Skeletal muscle satellite cell (primary cell): ENCODE measurements at regions not wholly inside any gene's neighbourhood (a gene's known extent, or its start where the extent isn't known, plus 50 kb on each side); places are given as distances from the start of the nearest gene placed in this dataset.
A peak's percentile ranks its signal among the peaks of the same experiment; 100 is the strongest.

Experiments
- H3K27me3 ChIP-seq: 2 replicates; pipeline ENCODE4 v1.7.0; 2013; ENCODE audit warnings: low read length; ENCODE audit not compliant: control insufficient read depth, insufficient read depth
- H3K36me3 ChIP-seq: 2 replicates; pipeline ENCODE4 v1.7.0; 2013; ENCODE audit warnings: mild to moderate bottlenecking, control low read depth, low read length; ENCODE audit not compliant: insufficient read depth
- H3K4me1 ChIP-seq: 2 replicates; pipeline ENCODE4 v1.7.0; 2013; ENCODE audit warnings: low read length; ENCODE audit not compliant: control insufficient read depth, insufficient read depth
- H3K4me2 ChIP-seq: 2 replicates; pipeline ENCODE4 v1.7.0; 2013; ENCODE audit warnings: mild to moderate bottlenecking, low read length
- H3K4me3 ChIP-seq: 2 replicates; pipeline ENCODE4 v1.7.0; 2013; ENCODE audit warnings: low read length
- H3K9ac ChIP-seq: 2 replicates; pipeline ENCODE4 v1.7.0; 2013; ENCODE audit warnings: mild to moderate bottlenecking, low read depth, low read length, moderate library complexity
- H3K9me3 ChIP-seq: replicated peaks from 2 replicates; pipeline ENCODE4 v1.7.0; 2013; ENCODE audit warnings: mild to moderate bottlenecking, control low read depth, low read length

DNA sequence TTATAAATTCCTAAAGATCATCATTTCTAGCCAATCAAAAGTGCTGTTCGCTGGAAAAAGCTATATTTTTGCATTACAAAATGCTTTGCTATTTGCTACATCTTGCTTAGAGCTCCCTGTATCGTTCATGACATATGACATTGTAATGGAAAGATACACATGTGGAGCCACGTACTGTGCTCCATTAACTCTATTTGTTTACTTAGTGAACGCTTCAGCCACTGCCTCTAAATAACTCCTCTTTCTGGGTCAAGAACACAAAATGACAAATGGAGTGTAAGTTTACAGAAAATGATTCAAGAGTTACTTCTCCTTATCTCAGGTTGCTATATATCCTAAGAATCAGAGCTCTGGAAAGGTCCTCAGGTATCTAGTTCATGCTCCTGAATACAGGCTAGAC, 329.1 kb upstream of the SMIM31 start:
- no peak overlapping the region for H3K4me2 ChIP-seq
- H3K4me1 ChIP-seq: no peaks in the 10 kb centered on the region

DNA sequence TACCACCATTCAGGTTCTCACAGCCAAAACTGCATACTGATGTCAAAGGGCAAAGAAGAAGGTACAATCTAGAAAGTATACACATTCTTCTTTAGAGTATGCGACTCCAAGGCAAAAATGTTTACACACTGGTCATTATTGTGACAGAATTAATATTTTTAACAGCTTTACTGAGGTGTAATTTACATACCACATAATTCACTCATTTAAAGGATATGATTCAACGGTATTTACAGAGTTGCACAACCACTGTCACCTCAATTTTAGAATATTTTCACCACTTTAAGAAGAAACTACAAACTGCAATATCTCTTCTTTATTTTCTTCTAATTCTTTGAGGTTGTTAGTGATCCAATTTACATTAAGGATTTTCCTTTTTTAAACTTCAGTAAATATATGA, 325.4 kb upstream of the SMIM31 start:
- H3K4me2 ChIP-seq: no peak overlapping the region
- no peak overlapping the region for H3K9ac ChIP-seq
- H3K4me1 ChIP-seq: no peaks in the 10 kb centered on the region
- H3K27me3 ChIP-seq: no peaks in the 10 kb centered on the region
- no peak overlapping the region for H3K4me3 ChIP-seq
- no peaks in the 10 kb centered on the region for H3K36me3 ChIP-seq
- H3K9me3 ChIP-seq: no peaks in the 10 kb centered on the region

More for the DNA sequence above, 329.1 kb upstream of the SMIM31 start:
- Histone ChIP-seq H3K9ac (no peak overlapping the region), H3K9me3 (no peaks in the 10 kb centered on the region), H3K4me3 (no peak overlapping the region), H3K36me3 (no peaks in the 10 kb centered on the region), H3K27me3 (no peaks in the 10 kb centered on the region)

- H3K9me3 ChIP-seq: no peaks in the 10 kb centered on the region
- H3K9ac ChIP-seq: no peak overlapping the region
Observed at GRCh38 chr4:164438321-164438720, 315.6 kb upstream of the SMIM31 start.

DNA sequence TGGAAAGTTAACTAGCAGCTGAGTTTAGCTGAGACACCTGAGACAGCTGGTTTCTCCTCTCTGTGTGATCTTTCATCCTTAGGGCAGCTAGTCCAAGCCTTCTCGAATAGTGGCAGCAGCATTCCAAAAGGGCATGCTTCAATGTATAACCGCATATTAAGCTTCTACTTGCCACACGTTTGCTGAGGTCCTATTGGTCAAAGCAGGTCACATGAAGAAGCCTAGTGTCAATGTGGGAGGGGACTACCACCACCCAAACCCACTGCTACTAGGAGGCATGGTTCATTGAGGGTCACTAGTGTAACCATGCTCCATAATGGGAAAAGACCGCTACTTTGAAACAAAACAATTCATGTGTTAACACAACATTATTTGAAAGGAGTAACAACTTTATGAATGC, 314.9 kb upstream of the SMIM31 start:
- Histone ChIP-seq H3K4me1 (peaks cover 39% of the 10 kb centered on the region), H3K9me3 (no peaks in the 10 kb centered on the region), H3K4me3 (no peak overlapping the region), H3K9ac (no peak overlapping the region), H3K27me3 (no peaks in the 10 kb centered on the region), H3K36me3 (no peaks in the 10 kb centered on the region), H3K4me2 (no peak overlapping the region)

More at GRCh38 chr4:164438321-164438720, 315.6 kb upstream of the SMIM31 start:
- no peaks in the 10 kb centered on the region for H3K36me3 ChIP-seq
- H3K4me2 ChIP-seq: no peak overlapping the region
- H3K4me1 ChIP-seq: peaks cover 39% of the 10 kb centered on the region
- H3K27me3 ChIP-seq: no peaks in the 10 kb centered on the region
- no peak overlapping the region for H3K4me3 ChIP-seq

DNA sequence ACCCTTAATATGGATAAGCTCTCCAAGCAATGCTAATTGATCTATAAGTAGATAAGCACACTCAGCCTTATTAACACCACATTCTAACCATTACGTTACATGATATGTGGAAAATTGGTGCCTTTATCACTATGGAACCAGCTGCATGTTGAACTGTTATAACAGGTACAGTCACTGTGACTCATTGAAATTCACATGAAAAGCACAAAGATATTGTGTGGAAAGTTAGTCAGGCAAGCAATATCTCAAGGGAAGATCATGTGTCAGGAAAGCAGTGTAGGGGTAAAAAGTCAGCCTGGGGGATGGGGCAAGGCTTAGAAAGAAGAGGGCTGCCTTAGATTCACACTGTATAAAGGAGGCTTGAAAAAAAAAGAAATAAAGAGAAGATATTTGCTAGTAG, 313.7 kb upstream of the SMIM31 start:
- H3K4me1 ChIP-seq: peaks cover 39% of the 10 kb centered on the region
- no peaks in the 10 kb centered on the region for H3K36me3 ChIP-seq
- peak overlapping the region; percentile 8 for H3K4me2 ChIP-seq
- no peak overlapping the region for H3K4me3 ChIP-seq
- no peak overlapping the region for H3K9ac ChIP-seq
- no peaks in the 10 kb centered on the region for H3K9me3 ChIP-seq
- H3K27me3 ChIP-seq: no peaks in the 10 kb centered on the region

DNA sequence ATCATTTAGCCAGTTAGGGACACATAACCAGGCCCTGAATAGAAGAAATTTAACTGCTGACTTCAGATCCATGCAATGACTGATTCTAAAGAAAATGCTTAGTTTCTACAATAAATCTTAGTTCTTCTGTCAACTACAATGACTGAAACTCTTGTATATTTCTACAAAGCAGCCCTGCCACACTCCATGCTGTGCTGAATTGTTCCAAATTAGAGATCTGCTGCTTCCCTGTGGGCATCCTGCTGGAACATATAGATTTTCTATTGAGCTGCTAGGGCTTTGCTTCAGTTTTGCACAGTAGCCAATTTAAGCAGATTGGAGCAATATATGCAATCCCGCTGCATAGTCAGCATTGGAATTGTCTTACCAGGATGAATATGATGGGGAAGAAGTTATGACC, 312.8 kb upstream of the SMIM31 start:
- H3K4me3 ChIP-seq: no peak overlapping the region
- H3K9ac ChIP-seq: no peak overlapping the region
- no peaks in the 10 kb centered on the region for H3K36me3 ChIP-seq
- no peaks in the 10 kb centered on the region for H3K9me3 ChIP-seq
- no peaks in the 10 kb centered on the region for H3K27me3 ChIP-seq
- no peak overlapping the region for H3K4me2 ChIP-seq
- H3K4me1 ChIP-seq: peaks cover 42% of the 10 kb centered on the region

- Histone ChIP-seq H3K4me3 (no peak overlapping the region), H3K4me1 (peaks cover 50% of the 10 kb centered on the region), H3K4me2 (peak overlapping the region; percentile 59), H3K27me3 (no peaks in the 10 kb centered on the region), H3K9me3 (no peaks in the 10 kb centered on the region), H3K9ac (no peak overlapping the region), H3K36me3 (no peaks in the 10 kb centered on the region)
Observed at GRCh38 chr4:164442180-164442579, 311.8 kb upstream of the SMIM31 start.

DNA sequence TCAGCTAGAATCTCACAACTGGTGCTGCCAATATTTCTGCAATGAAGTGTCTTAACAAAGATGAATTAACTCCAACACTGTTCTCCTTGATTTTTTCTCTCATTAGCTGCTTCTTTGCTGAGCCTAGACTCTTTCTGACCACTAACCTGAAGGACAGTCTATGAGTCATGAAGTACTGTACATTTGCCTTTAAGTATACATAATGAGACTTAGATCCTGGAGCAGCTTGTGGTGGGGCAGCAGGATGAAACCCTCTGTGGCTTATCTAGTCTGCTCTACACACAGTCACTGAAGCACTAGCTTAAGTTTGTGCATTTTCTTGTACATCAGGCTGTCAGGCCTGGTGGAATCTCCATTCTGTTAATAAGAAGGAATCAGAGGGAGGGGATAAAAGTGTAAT, 307.4 kb upstream of the SMIM31 start:
- H3K9ac ChIP-seq: no peak overlapping the region
- H3K27me3 ChIP-seq: no peaks in the 10 kb centered on the region
- H3K9me3 ChIP-seq: no peaks in the 10 kb centered on the region
- no peak overlapping the region for H3K4me2 ChIP-seq
- H3K36me3 ChIP-seq: no peaks in the 10 kb centered on the region
- no peak overlapping the region for H3K4me3 ChIP-seq
- peaks cover 21% of the 10 kb centered on the region for H3K4me1 ChIP-seq

- no peaks in the 10 kb centered on the region for H3K27me3 ChIP-seq
Observed at GRCh38 chr4:164461901-164462300, 292.0 kb upstream of the SMIM31 start.

DNA sequence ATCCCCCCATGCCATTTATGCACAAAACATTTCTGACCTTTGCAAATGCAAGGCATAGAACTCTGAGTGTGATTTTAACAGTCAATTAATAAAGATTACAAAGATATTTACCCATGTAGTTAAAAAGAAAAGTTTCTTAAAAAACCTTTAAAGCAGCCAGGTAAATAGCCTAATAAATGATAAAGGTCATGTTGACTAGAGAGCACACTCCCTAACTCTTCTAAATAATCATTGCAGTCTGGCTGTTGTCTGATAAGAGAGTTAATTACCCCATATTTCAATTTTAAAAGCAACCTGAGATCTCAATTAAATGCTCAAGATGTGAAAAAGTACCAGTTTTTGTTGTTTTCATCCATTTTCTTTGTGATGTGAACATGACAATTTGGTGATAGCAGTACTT, 291.5 kb upstream of the SMIM31 start:
- no peaks in the 10 kb centered on the region for H3K27me3 ChIP-seq
- H3K9me3 ChIP-seq: no peaks in the 10 kb centered on the region
- H3K4me2 ChIP-seq: no peak overlapping the region
- no peaks in the 10 kb centered on the region for H3K36me3 ChIP-seq
- H3K4me3 ChIP-seq: no peak overlapping the region
- no peaks in the 10 kb centered on the region for H3K4me1 ChIP-seq
- H3K9ac ChIP-seq: no peak overlapping the region

More at GRCh38 chr4:164461901-164462300, 292.0 kb upstream of the SMIM31 start:
- Histone ChIP-seq H3K9me3 (no peaks in the 10 kb centered on the region), H3K36me3 (no peaks in the 10 kb centered on the region), H3K9ac (no peak overlapping the region), H3K4me3 (no peak overlapping the region), H3K4me1 (no peaks in the 10 kb centered on the region), H3K4me2 (no peak overlapping the region)

DNA sequence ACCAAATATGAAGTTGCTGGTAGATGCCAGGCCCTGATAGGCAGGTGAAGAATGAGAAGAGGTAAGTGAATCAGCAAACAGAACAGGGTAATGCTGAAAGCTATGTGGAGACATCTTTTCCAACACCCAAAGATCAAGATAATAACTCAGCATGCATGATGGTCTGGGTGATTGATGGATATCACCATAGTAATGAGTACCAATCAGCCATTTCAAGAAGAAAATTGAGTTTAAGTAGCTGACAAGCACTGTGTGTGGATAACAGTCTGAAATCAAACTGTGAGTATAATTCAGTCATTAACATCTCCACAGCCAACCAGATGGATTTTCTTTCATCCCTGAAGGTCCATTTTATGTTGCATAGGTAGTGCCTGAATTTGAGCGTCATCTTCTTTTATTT, 289.6 kb upstream of the SMIM31 start:
- no peak overlapping the region for H3K4me3 ChIP-seq
- H3K36me3 ChIP-seq: no peaks in the 10 kb centered on the region
- no peaks in the 10 kb centered on the region for H3K27me3 ChIP-seq
- H3K4me1 ChIP-seq: no peaks in the 10 kb centered on the region
- H3K4me2 ChIP-seq: no peak overlapping the region
- H3K9me3 ChIP-seq: no peaks in the 10 kb centered on the region
- no peak overlapping the region for H3K9ac ChIP-seq

- H3K4me2 ChIP-seq: no peak overlapping the region
Observed at GRCh38 chr4:164467493-164467892, 286.4 kb upstream of the SMIM31 start.

More at GRCh38 chr4:164467493-164467892, 286.4 kb upstream of the SMIM31 start:
- H3K4me3 ChIP-seq: no peak overlapping the region
- H3K9ac ChIP-seq: no peak overlapping the region
- H3K4me1 ChIP-seq: no peaks in the 10 kb centered on the region
- no peaks in the 10 kb centered on the region for H3K36me3 ChIP-seq
- no peaks in the 10 kb centered on the region for H3K9me3 ChIP-seq
- H3K27me3 ChIP-seq: no peaks in the 10 kb centered on the region
